ENCODE measurements at regions not wholly inside any gene's neighbourhood (a gene's known extent, or its start where the extent isn't known, plus 50 kb on each side); places are given as distances from the start of the nearest gene placed in this dataset.

GRCh38 chr5:61272688-61273087, 59.4 kb upstream of the ZSWIM6 start:
- no peak for TF ChIP-seq EZH2 (IDR thresholded peaks at IDR 0.05; ENCODE audit: low read length, missing control alignments)
- TF ChIP-seq, protein P1, sequence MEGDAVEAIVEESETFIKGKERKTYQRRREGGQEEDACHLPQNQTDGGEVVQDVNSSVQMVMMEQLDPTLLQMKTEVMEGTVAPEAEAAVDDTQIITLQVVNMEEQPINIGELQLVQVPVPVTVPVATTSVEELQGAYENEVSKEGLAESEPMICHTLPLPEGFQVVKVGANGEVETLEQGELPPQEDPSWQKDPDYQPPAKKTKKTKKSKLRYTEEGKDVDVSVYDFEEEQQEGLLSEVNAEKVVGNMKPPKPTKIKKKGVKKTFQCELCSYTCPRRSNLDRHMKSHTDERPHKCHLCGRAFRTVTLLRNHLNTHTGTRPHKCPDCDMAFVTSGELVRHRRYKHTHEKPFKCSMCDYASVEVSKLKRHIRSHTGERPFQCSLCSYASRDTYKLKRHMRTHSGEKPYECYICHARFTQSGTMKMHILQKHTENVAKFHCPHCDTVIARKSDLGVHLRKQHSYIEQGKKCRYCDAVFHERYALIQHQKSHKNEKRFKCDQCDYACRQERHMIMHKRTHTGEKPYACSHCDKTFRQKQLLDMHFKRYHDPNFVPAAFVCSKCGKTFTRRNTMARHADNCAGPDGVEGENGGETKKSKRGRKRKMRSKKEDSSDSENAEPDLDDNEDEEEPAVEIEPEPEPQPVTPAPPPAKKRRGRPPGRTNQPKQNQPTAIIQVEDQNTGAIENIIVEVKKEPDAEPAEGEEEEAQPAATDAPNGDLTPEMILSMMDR (conservative IDR thresholded peaks at IDR 0.05 in 1 of 2, IDR thresholded peaks at IDR 0.05 in 1 of 2; ENCODE audit: low read depth in 1 of 2, low read length in 2 of 2) = no peak
